ENCODE measurements at regions not wholly inside any gene's neighbourhood (a gene's known extent, or its start where the extent isn't known, plus 50 kb on each side); places are given as distances from the start of the nearest gene placed in this dataset.

GRCh38 chr16:87060034-87060986 lies 256.9 kb downstream of the C16orf95 start:
- DNase-seq, result no peak

- no peak for DNase-seq
Measured at GRCh38 chr16:87061243-87061920, 255.8 kb downstream of the C16orf95 start.

- peak; percentile 49 for DNase-seq
Measured at GRCh38 chr16:87062569-87063442, 254.4 kb downstream of the C16orf95 start.

GRCh38 chr16:87063543-87063942 lies 253.6 kb downstream of the C16orf95 start:
- no peak for DNase-seq

- no peak for DNase-seq
Measured at GRCh38 chr16:87064731-87065445, 252.3 kb downstream of the C16orf95 start.

GRCh38 chr16:87065446-87066132 lies 251.6 kb downstream of the C16orf95 start:
- no peak for DNase-seq

GRCh38 chr16:87066133-87067002 lies 250.8 kb downstream of the C16orf95 start:
- no peak for DNase-seq

- no peak for DNase-seq
Measured at GRCh38 chr16:87067003-87067556, 250.1 kb downstream of the C16orf95 start.

GRCh38 chr16:87067836-87068761 lies 249.1 kb downstream of the C16orf95 start:
- no peak for DNase-seq

GRCh38 chr16:87068762-87069150 lies 248.4 kb downstream of the C16orf95 start:
- DNase-seq, result no peak

- DNase-seq, result no peak
Measured at GRCh38 chr16:87070657-87071056, 246.5 kb downstream of the C16orf95 start.

- DNase-seq, result no peak
Measured at GRCh38 chr16:87072101-87072500, 245.1 kb downstream of the C16orf95 start.

GRCh38 chr16:87074641-87075318 lies 242.4 kb downstream of the C16orf95 start:
- no peak for DNase-seq

- DNase-seq, result no peak
Measured at GRCh38 chr16:87075319-87075860, 241.8 kb downstream of the C16orf95 start.

- no peak for DNase-seq
Measured at GRCh38 chr16:87076331-87076949, 240.8 kb downstream of the C16orf95 start.

- peak; percentile 60 for DNase-seq
Measured at GRCh38 chr16:87076950-87077749, 240.0 kb downstream of the C16orf95 start.

GRCh38 chr16:87077750-87078127 lies 239.5 kb downstream of the C16orf95 start:
- no peak for DNase-seq

All from DMS53 (cell line).